ENCODE measurements at regions not wholly inside any gene's neighbourhood (a gene's known extent, or its start where the extent isn't known, plus 50 kb on each side); places are given as distances from the start of the nearest gene placed in this dataset.

DNA sequence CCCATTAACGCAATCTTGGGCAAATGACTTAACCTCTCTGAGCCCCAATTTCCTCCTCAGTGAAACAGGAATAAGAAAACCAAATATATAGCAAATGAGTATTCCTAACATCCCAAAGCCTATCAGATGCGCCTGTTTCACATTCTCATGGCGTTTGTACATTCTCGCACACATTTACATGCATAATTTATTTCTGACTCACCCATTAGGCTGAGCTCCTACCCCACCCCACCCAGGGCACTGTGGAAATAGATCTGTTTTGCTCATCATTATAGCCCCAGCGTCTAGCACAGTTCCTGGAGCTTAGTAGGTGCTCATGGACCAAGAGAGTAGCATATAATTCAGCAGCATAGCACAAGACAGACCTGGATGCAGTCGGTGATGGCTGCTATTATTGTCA lies 146.1 kb upstream of the VANGL1 start:
- TF ChIP-seq, protein P1, sequence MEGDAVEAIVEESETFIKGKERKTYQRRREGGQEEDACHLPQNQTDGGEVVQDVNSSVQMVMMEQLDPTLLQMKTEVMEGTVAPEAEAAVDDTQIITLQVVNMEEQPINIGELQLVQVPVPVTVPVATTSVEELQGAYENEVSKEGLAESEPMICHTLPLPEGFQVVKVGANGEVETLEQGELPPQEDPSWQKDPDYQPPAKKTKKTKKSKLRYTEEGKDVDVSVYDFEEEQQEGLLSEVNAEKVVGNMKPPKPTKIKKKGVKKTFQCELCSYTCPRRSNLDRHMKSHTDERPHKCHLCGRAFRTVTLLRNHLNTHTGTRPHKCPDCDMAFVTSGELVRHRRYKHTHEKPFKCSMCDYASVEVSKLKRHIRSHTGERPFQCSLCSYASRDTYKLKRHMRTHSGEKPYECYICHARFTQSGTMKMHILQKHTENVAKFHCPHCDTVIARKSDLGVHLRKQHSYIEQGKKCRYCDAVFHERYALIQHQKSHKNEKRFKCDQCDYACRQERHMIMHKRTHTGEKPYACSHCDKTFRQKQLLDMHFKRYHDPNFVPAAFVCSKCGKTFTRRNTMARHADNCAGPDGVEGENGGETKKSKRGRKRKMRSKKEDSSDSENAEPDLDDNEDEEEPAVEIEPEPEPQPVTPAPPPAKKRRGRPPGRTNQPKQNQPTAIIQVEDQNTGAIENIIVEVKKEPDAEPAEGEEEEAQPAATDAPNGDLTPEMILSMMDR (IDR thresholded peaks at IDR 0.05) = no peak
- TF ChIP-seq POLR2A (IDR thresholded peaks at IDR 0.05) = no peak
- TF ChIP-seq POLR2AphosphoS5 (IDR thresholded peaks at IDR 0.05) = no peak
